ENCODE measurements at regions not wholly inside any gene's neighbourhood (a gene's known extent, or its start where the extent isn't known, plus 50 kb on each side); places are given as distances from the start of the nearest gene placed in this dataset.

GRCh38 chr13:54647275-54647674 is 1618.7 kb downstream of the OLFM4 start:
- Histone ChIP-seq H2BK5ac (ENCODE audit: low read depth, low read length) (no peak overlapping the region), H3K23ac (ENCODE audit: insufficient read length) (no peak overlapping the region), H3K9ac (replicated peaks in 1 of 4; ENCODE audit: extremely low read depth in 1 of 4, low read depth in 3 of 4, low read length in 3 of 4) (no peak overlapping the region), H3K79me2 (ENCODE audit: control insufficient read depth in 1 of 2, insufficient read depth in 2 of 2, low read length in 2 of 2) (no peaks in the 10 kb centered on the region), H2BK120ac (replicated peaks; ENCODE audit: low read depth, low read length) (no peak overlapping the region), H3K27me3 (replicated peaks in 1 of 4; ENCODE audit: control insufficient read depth in 3 of 4, extremely low read depth in 1 of 4, insufficient read depth in 3 of 4, low read length in 3 of 4) (no peaks in the 10 kb centered on the region), H3K14ac (ENCODE audit: insufficient read length) (no peak overlapping the region), H2AFZ (ENCODE audit: low read length) (no peak overlapping the region), H3K56ac (replicated peaks; ENCODE audit: insufficient read length, low read depth, low read length) (no peak overlapping the region), H3K4me3 (ENCODE audit: extremely low read depth in 1 of 4, insufficient read depth in 2 of 4, low read depth in 3 of 4, low read length in 4 of 4) (no peak overlapping the region), H3K27ac (ENCODE audit: low read depth, low read length) (no peak overlapping the region), H3K23me2 (ENCODE audit: low read depth, low read length) (0 out of 2 replicates have a peak, but pooled peaks cover 1% of the 10 kb centered on the region), H4K91ac (replicated peaks; ENCODE audit: insufficient read length, low read length) (no peak overlapping the region), H3K4me2 (ENCODE audit: insufficient read depth in 1 of 2, low read depth in 2 of 2, low read length in 2 of 2) (no peak overlapping the region), H3K4me1 (replicated peaks in 1 of 4; ENCODE audit: control insufficient read depth in 3 of 4, insufficient read depth in 4 of 4, low read length in 3 of 4) (0 out of 7 replicates have a peak, but pooled peaks cover 0 to 2% (median 0%) of the 10 kb centered on the region in 4 experiments), H3K36me3 (ENCODE audit: control insufficient read depth in 2 of 4, insufficient read depth in 4 of 4, low read length in 3 of 4) (no peaks in the 10 kb centered on the region), H4K20me1 (replicated peaks in 1 of 2; ENCODE audit: control insufficient read depth in 1 of 2, insufficient read depth in 2 of 2, low read length in 2 of 2) (no peaks in the 10 kb centered on the region), H4K5ac (ENCODE audit: insufficient read length, low read depth, low read length) (no peak overlapping the region), H3K4ac (replicated peaks; ENCODE audit: insufficient read length, low read depth, low read length) (no peak overlapping the region), H2BK15ac (ENCODE audit: low read length) (no peak overlapping the region), H3K18ac (ENCODE audit: extremely low read depth, low read length) (no peak overlapping the region), H3K9me3 (ENCODE audit: insufficient read depth in 2 of 2, low read depth in 1 of 2, low read length in 1 of 2) (no peaks in the 10 kb centered on the region), H2BK20ac (ENCODE audit: low read length) (no peak overlapping the region), H2AK5ac (ENCODE audit: low read depth, low read length) (no peak overlapping the region), H4K8ac (ENCODE audit: extremely low read depth, insufficient read depth, low read length) (no peak overlapping the region), H2BK12ac (ENCODE audit: low read depth, low read length) (no peak overlapping the region), H3K79me1 (ENCODE audit: low read depth, low read length) (no peaks in the 10 kb centered on the region)
- POLR2A ChIA-PET (ENCODE audit: partially characterized antibody), result interaction anchor here (0.6 kb wide), 1 partner anchor 156 kb away, joined by 3 read pairs; no protein-coding TSS in a partner anchor
- CTCF ChIA-PET (ENCODE audit: partially characterized antibody), result interaction anchor here (0.5 to 1.0 kb wide), 2 partner anchors 212 to 485 kb away, joined by 3 read pairs; no protein-coding TSS in a partner anchor
- DNase-seq (ENCODE audit: low read depth in 1 of 2, low spot score in 2 of 2), result no peak
- FAIRE-seq, result no peak
- TF ChIP-seq TCF12 (IDR thresholded peaks at IDR 0.05; ENCODE audit: low read depth, low read length) (no peak), JUND (IDR thresholded peaks at IDR 0.05; ENCODE audit: low read length) (no peak), BRCA1 (IDR thresholded peaks at IDR 0.05; ENCODE audit: low read depth, low read length) (no peak), SIN3A (conservative IDR thresholded peaks at IDR 0.05 in 1 of 2, IDR thresholded peaks at IDR 0.05 in 1 of 2; ENCODE audit: low read depth in 1 of 2, low read length in 2 of 2) (no peak), ASH2L (IDR thresholded peaks at IDR 0.05; ENCODE audit: low read length) (no peak), CBX8 (IDR thresholded peaks at IDR 0.05; ENCODE audit: borderline replicate concordance, low read depth, low read length) (no peak), ZNF274 (IDR thresholded peaks at IDR 0.05; ENCODE audit: borderline replicate concordance, extremely low read depth, low read length) (no peak)

All from H1 (cell line).